DOHH2 (cell line): ENCODE measurements at regions not wholly inside any gene's neighbourhood (a gene's known extent, or its start where the extent isn't known, plus 50 kb on each side); places are given as distances from the start of the nearest gene placed in this dataset.

Source experiments
- H3F3A ChIP-seq: fragments of 200-600 bp; sonication (generic), shearing (Covaris generic); 2 replicates; pipeline ENCODE4 v1.6.0; 2016; ENCODE audit warnings: antibody characterized with exemption, mild to moderate bottlenecking; ENCODE audit not compliant: control insufficient read depth, insufficient read depth
- H3K27ac ChIP-seq: fragments of 200-600 bp; sonication (generic); 2 replicates; pipeline ENCODE4 v1.5.1; 2014; ENCODE audit warnings: low read depth, mild to moderate bottlenecking, low read length, moderate library complexity
- H3K27me3 ChIP-seq: fragments of 200-600 bp; sonication (generic); 2 replicates; pipeline ENCODE4 v1.6.1; 2014; ENCODE audit warnings: mild to moderate bottlenecking, low read length, mixed read lengths; ENCODE audit not compliant: control insufficient read depth
- H3K36me3 ChIP-seq: fragments of 200-600 bp; sonication (generic); 2 replicates; pipeline ENCODE4 v1.6.1; 2014; ENCODE audit warnings: mild to moderate bottlenecking, low read length, moderate library complexity, mixed read lengths; ENCODE audit not compliant: control insufficient read depth
- H3K4me1 ChIP-seq: fragments of 200-600 bp; sonication (generic); 2 replicates; pipeline ENCODE4 v1.6.1; 2014; ENCODE audit warnings: mild to moderate bottlenecking, low read length, mixed read lengths; ENCODE audit not compliant: control insufficient read depth
- H3K4me2 ChIP-seq: fragments of 200-600 bp; sonication (generic); 2 replicates; pipeline ENCODE4 v1.6.0; 2014; ENCODE audit warnings: mild to moderate bottlenecking, low read length, moderate library complexity
- H3K4me3 ChIP-seq: fragments of 200-600 bp; sonication (generic); 2 replicates; pipeline ENCODE4 v1.5.1; 2014; ENCODE audit warnings: mild to moderate bottlenecking, low read length, mixed read lengths
- H3K79me2 ChIP-seq: fragments of 200-600 bp; sonication (generic); 2 replicates; pipeline ENCODE4 v1.6.1; 2014; ENCODE audit warnings: mild to moderate bottlenecking, low read length, mixed read lengths; ENCODE audit not compliant: control insufficient read depth
- H3K9me2 ChIP-seq: fragments of 200-600 bp; sonication (generic); replicated peaks from 2 replicates; pipeline ENCODE4 v1.6.1; 2014; ENCODE audit warnings: mild to moderate bottlenecking, low read length, mixed read lengths; ENCODE audit not compliant: control insufficient read depth
- H3K9me3 ChIP-seq: fragments of 200-600 bp; sonication (generic); 2 replicates; pipeline ENCODE4 v1.6.1; 2014; ENCODE audit warnings: antibody characterized with exemption, low read length, mixed read lengths; ENCODE audit not compliant: control insufficient read depth, insufficient read depth
- H4K20me1 ChIP-seq: fragments of 200-600 bp; sonication (generic); 2 replicates; pipeline ENCODE4 v1.6.0; 2014; ENCODE audit warnings: low read depth, mild to moderate bottlenecking, antibody characterized with exemption, low read length, moderate library complexity; ENCODE audit not compliant: control insufficient read depth, insufficient read depth
- CTCF ChIP-seq: fragments of 200-600 bp; sonication (generic); IDR thresholded peaks from one replicate; pipeline ENCODE4 v1.5.1; 2014; ENCODE audit warnings: antibody characterized with exemption, mild to moderate bottlenecking, low read depth, low read length; ENCODE audit not compliant: poor library complexity, severe bottlenecking
- EZH2phosphoT487 ChIP-seq: fragments of 200-600 bp; sonication (generic); IDR thresholded peaks from 2 replicates; pipeline ENCODE4 v1.6.1; 2017; ENCODE audit warnings: borderline replicate concordance, mild to moderate bottlenecking, antibody characterized with exemption, low read length, moderate library complexity, mixed read lengths

GRCh38 chr10:130869179-130869841 is 442.2 kb downstream of the TCERG1L start:
- no peaks in the 10 kb centered on the region for H4K20me1 ChIP-seq
- H3K27me3 ChIP-seq = no peaks in the 10 kb centered on the region
- no peaks in the 10 kb centered on the region for H3K9me2 ChIP-seq
- H3K4me2 ChIP-seq = no peak overlapping the region
- H3K36me3 ChIP-seq = no peaks in the 10 kb centered on the region
- no peaks in the 10 kb centered on the region for H3K9me3 ChIP-seq
- no peaks in the 10 kb centered on the region for H3K79me2 ChIP-seq
- H3K27ac ChIP-seq = no peak overlapping the region
- H3F3A ChIP-seq = no peaks in the 10 kb centered on the region
- no peak overlapping the region for H3K4me3 ChIP-seq
- no peaks in the 10 kb centered on the region for H3K4me1 ChIP-seq
- no peak for TF ChIP-seq EZH2phosphoT487
- TF ChIP-seq CTCF = no peak

- no peaks in the 10 kb centered on the region for H4K20me1 ChIP-seq
- no peaks in the 10 kb centered on the region for H3K4me1 ChIP-seq
- H3K9me3 ChIP-seq = no peaks in the 10 kb centered on the region
- no peaks in the 10 kb centered on the region for H3F3A ChIP-seq
- H3K79me2 ChIP-seq = no peaks in the 10 kb centered on the region
- TF ChIP-seq CTCF = no peak
- TF ChIP-seq EZH2phosphoT487 = no peak
- H3K9me2 ChIP-seq = no peaks in the 10 kb centered on the region
- no peaks in the 10 kb centered on the region for H3K36me3 ChIP-seq
- no peaks in the 10 kb centered on the region for H3K27me3 ChIP-seq
- no peak overlapping the region for H3K4me3 ChIP-seq
- H3K4me2 ChIP-seq = no peak overlapping the region
- H3K27ac ChIP-seq = no peak overlapping the region
These were observed 440.1 kb downstream of the TCERG1L start for GRCh38 chr10:130871406-130871805.

- H3F3A ChIP-seq = no peaks in the 10 kb centered on the region
- H3K4me2 ChIP-seq = no peak overlapping the region
- H3K79me2 ChIP-seq = no peaks in the 10 kb centered on the region
- H3K4me1 ChIP-seq = no peaks in the 10 kb centered on the region
- no peaks in the 10 kb centered on the region for H3K36me3 ChIP-seq
- H3K27me3 ChIP-seq = no peaks in the 10 kb centered on the region
- TF ChIP-seq CTCF = no peak
- TF ChIP-seq EZH2phosphoT487 = no peak
- H3K4me3 ChIP-seq = no peak overlapping the region
- no peaks in the 10 kb centered on the region for H3K9me2 ChIP-seq
- no peaks in the 10 kb centered on the region for H3K9me3 ChIP-seq
- no peaks in the 10 kb centered on the region for H4K20me1 ChIP-seq
- H3K27ac ChIP-seq = no peak overlapping the region
These were observed 437.9 kb downstream of the TCERG1L start for GRCh38 chr10:130873636-130874035.
